ENCODE measurements at regions not wholly inside any gene's neighbourhood (a gene's known extent, or its start where the extent isn't known, plus 50 kb on each side); places are given as distances from the start of the nearest gene placed in this dataset.

GRCh38 chr12:113642216-113642615, 170.5 kb upstream of the LHX5 start:
- ChIA-PET POLR2A (no interaction called here), CTCF (no interaction called here)
- H3K4me3 ChIP-seq (ENCODE audit: low read depth, low read length): no peak overlapping the region
- DNase-seq (ENCODE audit: low read depth, low spot score): no peak
- no peaks in the 10 kb centered on the region for H3K9me3 ChIP-seq (ENCODE audit: control insufficient read depth, insufficient read depth, low read length)
- no peak overlapping the region for H3K27ac ChIP-seq (ENCODE audit: low read depth, low read length)
- peaks cover 15% of the 10 kb centered on the region for H3K27me3 ChIP-seq (ENCODE audit: control insufficient read depth, insufficient read depth, low read length)
- TF ChIP-seq, protein P1, sequence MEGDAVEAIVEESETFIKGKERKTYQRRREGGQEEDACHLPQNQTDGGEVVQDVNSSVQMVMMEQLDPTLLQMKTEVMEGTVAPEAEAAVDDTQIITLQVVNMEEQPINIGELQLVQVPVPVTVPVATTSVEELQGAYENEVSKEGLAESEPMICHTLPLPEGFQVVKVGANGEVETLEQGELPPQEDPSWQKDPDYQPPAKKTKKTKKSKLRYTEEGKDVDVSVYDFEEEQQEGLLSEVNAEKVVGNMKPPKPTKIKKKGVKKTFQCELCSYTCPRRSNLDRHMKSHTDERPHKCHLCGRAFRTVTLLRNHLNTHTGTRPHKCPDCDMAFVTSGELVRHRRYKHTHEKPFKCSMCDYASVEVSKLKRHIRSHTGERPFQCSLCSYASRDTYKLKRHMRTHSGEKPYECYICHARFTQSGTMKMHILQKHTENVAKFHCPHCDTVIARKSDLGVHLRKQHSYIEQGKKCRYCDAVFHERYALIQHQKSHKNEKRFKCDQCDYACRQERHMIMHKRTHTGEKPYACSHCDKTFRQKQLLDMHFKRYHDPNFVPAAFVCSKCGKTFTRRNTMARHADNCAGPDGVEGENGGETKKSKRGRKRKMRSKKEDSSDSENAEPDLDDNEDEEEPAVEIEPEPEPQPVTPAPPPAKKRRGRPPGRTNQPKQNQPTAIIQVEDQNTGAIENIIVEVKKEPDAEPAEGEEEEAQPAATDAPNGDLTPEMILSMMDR (IDR thresholded peaks at IDR 0.05; ENCODE audit: low read depth, low read length): no peak

DNA sequence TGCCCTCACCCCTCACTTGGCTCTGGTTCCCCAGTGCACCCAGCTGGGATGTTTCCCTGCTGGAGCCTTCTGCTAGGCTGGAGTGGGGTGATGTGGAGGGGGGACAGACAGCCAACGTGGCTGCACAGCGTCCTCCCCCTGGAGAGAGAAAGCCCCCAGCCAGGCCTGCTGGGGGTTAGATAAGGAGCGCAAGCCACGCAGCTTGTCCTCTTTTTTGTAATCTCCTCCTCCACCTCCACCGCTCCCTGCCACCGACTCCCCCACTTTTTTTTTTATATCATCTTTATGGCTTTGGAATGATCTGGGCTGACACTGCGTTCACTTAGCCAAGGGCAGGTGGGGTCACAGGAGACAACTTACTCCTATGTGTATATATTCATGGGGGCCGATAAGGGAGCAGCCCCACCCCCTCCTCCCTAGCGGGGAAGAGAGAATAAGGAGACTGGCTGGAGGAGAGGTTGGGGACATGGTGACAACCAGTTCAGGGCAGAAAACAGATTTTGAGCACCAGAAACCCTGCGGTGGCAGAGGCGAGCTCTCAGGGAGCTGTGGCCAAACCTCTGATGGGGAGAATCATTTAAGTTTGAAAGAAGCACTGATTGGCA, 169.9 kb upstream of the LHX5 start:
- no peak for DNase-seq (ENCODE audit: low read depth, low spot score)
- CTCF ChIA-PET: no interaction called here
- TF ChIP-seq, protein P1 (IDR thresholded peaks at IDR 0.05; ENCODE audit: low read depth, low read length): no peak
- H3K9me3 ChIP-seq (ENCODE audit: control insufficient read depth, insufficient read depth, low read length): no peaks in the 10 kb centered on the region
- H3K27me3 ChIP-seq (ENCODE audit: control insufficient read depth, insufficient read depth, low read length): peaks cover 15% of the 10 kb centered on the region
- POLR2A ChIA-PET: no interaction called here
- no peak overlapping the region for H3K27ac ChIP-seq (ENCODE audit: low read depth, low read length)
- H3K4me3 ChIP-seq (ENCODE audit: low read depth, low read length): no peak overlapping the region

GRCh38 chr12:113640837-113641236, 169.2 kb upstream of the LHX5 start:
- Histone ChIP-seq H3K27ac (ENCODE audit: low read depth, low read length) (no peak overlapping the region), H3K9me3 (ENCODE audit: control insufficient read depth, insufficient read depth, low read length) (no peaks in the 10 kb centered on the region), H3K27me3 (ENCODE audit: control insufficient read depth, insufficient read depth, low read length) (peaks cover 15% of the 10 kb centered on the region), H3K4me3 (ENCODE audit: low read depth, low read length) (no peak overlapping the region)
- POLR2A ChIA-PET: no interaction called here
- no peak for DNase-seq (ENCODE audit: low read depth, low spot score)
- CTCF ChIA-PET: no interaction called here
- TF ChIP-seq, protein P1 (IDR thresholded peaks at IDR 0.05; ENCODE audit: low read depth, low read length): no peak

GRCh38 chr12:113639474-113639873, 167.8 kb upstream of the LHX5 start:
- ChIA-PET CTCF (no interaction called here), POLR2A (no interaction called here)
- Histone ChIP-seq H3K27ac (ENCODE audit: low read depth, low read length) (no peak overlapping the region), H3K27me3 (ENCODE audit: control insufficient read depth, insufficient read depth, low read length) (peaks cover 12% of the 10 kb centered on the region), H3K9me3 (ENCODE audit: control insufficient read depth, insufficient read depth, low read length) (no peaks in the 10 kb centered on the region), H3K4me3 (ENCODE audit: low read depth, low read length) (no peak overlapping the region)
- DNase-seq (ENCODE audit: low read depth, low spot score): no peak
- TF ChIP-seq, protein P1 (IDR thresholded peaks at IDR 0.05; ENCODE audit: low read depth, low read length): no peak

- Histone ChIP-seq H3K4me3 (ENCODE audit: low read depth, low read length) (no peak overlapping the region), H3K9me3 (ENCODE audit: control insufficient read depth, insufficient read depth, low read length) (no peaks in the 10 kb centered on the region), H3K27ac (ENCODE audit: low read depth, low read length) (no peak overlapping the region), H3K27me3 (ENCODE audit: control insufficient read depth, insufficient read depth, low read length) (peaks cover 10% of the 10 kb centered on the region)
- ChIA-PET CTCF (no interaction called here), POLR2A (no interaction called here)
- no peak for DNase-seq (ENCODE audit: low read depth, low spot score)
- TF ChIP-seq, protein P1 (IDR thresholded peaks at IDR 0.05; ENCODE audit: low read depth, low read length): no peak
Measured at GRCh38 chr12:113638460-113638775, 166.7 kb upstream of the LHX5 start.

All from AG04450 (cell line).